Activated naive CD4-positive, alpha-beta T cell treated with anti-CD3 and anti-CD28 coated beads, Interleukin-2, amount 10 ng/mL, durations not matched to agents 7 days and 5 days (primary cell): ENCODE measurements at regions not wholly inside any gene's neighbourhood (a gene's known extent, or its start where the extent isn't known, plus 50 kb on each side); places are given as distances from the start of the nearest gene placed in this dataset.

ENCODE experiments used
- CTCF ChIA-PET: fragments of 350-600 bp; sonication (Branson Sonifier 250); formaldehyde crosslinking; loops from one replicate; lab custom pipeline; 2021; ENCODE audit warnings: antibody characterized with exemption; lab: Charles Lee
- DNase-seq: peaks from one replicate; pipeline ENCODE4 v3.0.0-alpha.2; 2020
- H3K27ac Mint-ChIP-seq: one replicate; pipeline ENCODE4 v1.8.0; 2021; ENCODE audit warnings: mild to moderate bottlenecking, moderate library complexity, mixed read lengths
- H3K27me3 Mint-ChIP-seq: one replicate; pipeline ENCODE4 v1.8.0; 2021; ENCODE audit warnings: mild to moderate bottlenecking, mixed read lengths
- H3K36me3 Mint-ChIP-seq: one replicate; pipeline ENCODE4 v1.8.0; 2021; ENCODE audit warnings: mixed read lengths
- H3K4me1 Mint-ChIP-seq: one replicate; pipeline ENCODE4 v1.8.0; 2021; ENCODE audit warnings: mixed read lengths
- H3K4me3 Mint-ChIP-seq: one replicate; pipeline ENCODE4 v1.8.0; 2021; ENCODE audit warnings: mild to moderate bottlenecking, moderate library complexity, mixed read lengths
- H3K9me3 Mint-ChIP-seq: one replicate; pipeline ENCODE4 v1.8.0; 2021; ENCODE audit warnings: mixed read lengths

DNA sequence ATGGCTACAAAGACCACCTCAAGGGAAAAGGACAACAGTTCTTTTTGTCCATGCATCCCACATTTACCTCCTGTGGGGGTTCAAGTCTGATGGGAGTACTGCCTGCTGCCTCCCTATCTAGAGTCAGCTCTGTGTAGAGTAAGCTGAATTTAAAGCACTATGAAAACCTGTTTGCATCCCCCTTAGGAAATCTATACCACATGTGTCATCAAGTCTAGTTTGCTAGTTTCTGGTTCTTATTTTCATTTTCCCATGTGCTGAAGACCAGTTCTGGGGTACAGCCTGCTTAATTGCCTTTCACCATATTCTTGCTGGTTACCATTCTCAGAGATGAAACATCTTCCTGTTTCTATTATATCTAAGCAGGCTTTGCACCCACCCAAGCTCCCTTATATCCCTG, 470.3 kb downstream of the MBD2 start:
- Mint-ChIP-seq H3K9me3 (no peaks in the 10 kb centered on the region), H3K4me1 (no peaks in the 10 kb centered on the region), H3K4me3 (no peak overlapping the region), H3K27ac (no peak overlapping the region), H3K36me3 (no peaks in the 10 kb centered on the region), H3K27me3 (no peaks in the 10 kb centered on the region)
- CTCF ChIA-PET: no interaction called here
- no peak for DNase-seq

DNA sequence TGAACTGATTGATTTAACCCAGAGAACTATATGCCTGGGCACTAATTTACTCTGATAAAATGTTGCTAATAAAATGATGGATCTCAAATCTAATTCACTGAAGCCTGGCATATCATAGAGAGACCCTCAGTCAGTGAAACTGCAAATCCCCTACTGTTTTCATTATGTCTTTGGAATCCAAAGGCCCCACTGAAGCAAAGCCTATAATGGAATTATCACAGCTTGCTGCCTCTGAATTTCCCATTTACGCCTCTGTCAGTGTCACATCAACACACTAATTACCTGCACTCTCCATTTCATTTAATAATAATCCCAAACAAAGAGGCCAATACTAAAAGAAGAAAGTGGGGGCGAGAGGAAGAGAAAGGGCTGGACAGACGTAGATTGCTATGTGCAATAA, 470.9 kb downstream of the MBD2 start:
- Mint-ChIP-seq H3K4me3 (no peak overlapping the region), H3K27me3 (no peaks in the 10 kb centered on the region), H3K4me1 (no peaks in the 10 kb centered on the region), H3K27ac (no peak overlapping the region), H3K36me3 (no peaks in the 10 kb centered on the region), H3K9me3 (no peaks in the 10 kb centered on the region)
- CTCF ChIA-PET: no interaction called here
- no peak for DNase-seq

DNA sequence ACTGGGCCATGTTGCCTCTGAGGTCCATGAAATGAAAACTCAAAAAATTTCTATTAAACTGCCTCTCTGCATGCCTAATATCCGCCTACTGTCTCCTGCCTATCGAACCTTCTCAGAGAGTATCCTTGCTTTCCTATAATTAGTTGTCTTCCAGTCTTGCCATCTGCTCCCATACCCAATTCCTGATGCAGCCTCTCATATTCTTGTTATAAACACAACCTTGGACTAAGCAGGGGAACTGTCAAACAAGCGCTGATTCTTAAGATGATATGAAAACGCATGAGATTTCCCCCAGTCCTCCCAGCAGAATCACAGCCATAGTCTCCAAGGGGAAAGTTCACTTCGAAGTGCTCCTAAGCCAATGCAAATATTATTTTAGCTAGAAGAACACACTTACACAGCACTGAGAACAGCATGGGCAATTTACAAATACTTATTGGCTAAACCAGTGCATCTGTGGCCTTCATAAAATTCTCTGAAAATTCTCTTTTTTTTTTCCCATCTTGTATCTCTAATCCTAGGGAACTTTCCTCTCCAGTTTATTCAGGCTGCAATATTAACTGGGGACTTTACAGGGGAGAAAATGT, 471.6 kb downstream of the MBD2 start:
- Mint-ChIP-seq H3K9me3 (no peaks in the 10 kb centered on the region), H3K4me3 (no peak overlapping the region), H3K36me3 (no peaks in the 10 kb centered on the region), H3K27ac (no peak overlapping the region), H3K4me1 (no peaks in the 10 kb centered on the region), H3K27me3 (no peaks in the 10 kb centered on the region)
- CTCF ChIA-PET: no interaction called here
- no peak for DNase-seq

DNA sequence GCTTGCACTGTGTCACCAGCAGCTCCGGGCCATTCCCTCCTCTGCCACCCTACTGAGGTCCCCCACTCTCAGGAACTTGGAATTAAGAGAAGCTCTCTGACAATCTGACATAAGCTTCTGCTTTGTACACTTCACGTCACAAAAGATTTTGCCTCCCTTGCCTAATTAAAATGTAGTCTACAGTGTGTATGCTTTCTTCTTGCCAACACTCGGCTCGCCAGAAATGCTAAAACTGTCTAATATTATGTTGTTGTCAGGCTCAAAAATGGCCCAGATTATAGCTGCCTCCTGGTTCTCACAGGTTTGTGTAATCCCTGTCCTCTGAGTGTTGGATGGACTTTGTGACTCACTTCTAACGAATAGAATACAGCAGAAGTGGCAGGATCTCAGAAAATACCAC, 474.7 kb downstream of the MBD2 start:
- Mint-ChIP-seq H3K27ac (no peak overlapping the region), H3K4me1 (no peaks in the 10 kb centered on the region), H3K4me3 (no peak overlapping the region), H3K9me3 (no peaks in the 10 kb centered on the region), H3K36me3 (no peaks in the 10 kb centered on the region), H3K27me3 (no peaks in the 10 kb centered on the region)
- DNase-seq: no peak
- CTCF ChIA-PET: no interaction called here

DNA sequence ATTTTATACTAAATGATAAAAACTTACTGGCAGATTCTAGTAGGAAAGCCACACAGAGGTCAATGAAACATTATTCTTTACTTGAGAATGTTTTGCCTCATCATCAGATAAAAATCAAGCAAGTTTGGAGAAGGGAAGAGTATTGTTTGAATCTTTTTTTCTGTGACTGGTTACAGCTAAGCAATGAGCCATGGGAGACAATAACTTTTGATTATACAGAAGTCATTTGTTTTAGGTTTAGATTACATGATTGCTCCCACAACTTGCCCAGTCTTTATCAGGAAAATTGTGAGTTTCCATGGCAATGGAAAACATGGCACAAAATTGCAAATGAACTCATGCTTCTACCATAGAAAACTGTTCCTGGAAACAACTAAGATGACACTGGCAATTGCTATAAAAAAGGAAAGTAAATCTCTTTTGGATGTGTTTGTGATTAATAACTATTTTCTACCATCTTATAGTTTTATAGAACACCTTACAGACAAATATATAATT, 476.8 kb downstream of the MBD2 start:
- no peak for DNase-seq
- no peak overlapping the region for H3K4me3 Mint-ChIP-seq
- no peaks in the 10 kb centered on the region for H3K9me3 Mint-ChIP-seq
- H3K27me3 Mint-ChIP-seq: no peaks in the 10 kb centered on the region
- CTCF ChIA-PET: no interaction called here
- no peaks in the 10 kb centered on the region for H3K36me3 Mint-ChIP-seq
- no peak overlapping the region for H3K27ac Mint-ChIP-seq
- no peaks in the 10 kb centered on the region for H3K4me1 Mint-ChIP-seq

DNA sequence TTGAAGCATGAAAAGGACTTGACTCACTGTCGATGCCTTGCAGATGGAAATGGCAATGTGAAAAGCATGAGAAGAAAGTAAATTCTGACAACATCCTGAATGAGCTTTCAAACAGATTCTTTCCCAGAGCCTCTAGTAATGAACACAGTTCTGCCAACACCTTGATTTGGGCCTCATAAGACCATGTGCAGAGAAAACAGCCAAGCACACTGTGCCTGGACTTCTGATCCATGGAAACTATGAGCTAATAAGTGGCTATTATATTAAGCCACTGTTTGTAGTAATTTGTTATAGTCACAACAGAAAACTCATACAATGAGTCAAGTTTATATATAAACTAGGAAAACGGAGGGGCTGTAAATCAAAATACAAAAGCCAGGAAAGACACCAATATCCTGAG, 477.3 kb downstream of the MBD2 start:
- H3K9me3 Mint-ChIP-seq: no peaks in the 10 kb centered on the region
- CTCF ChIA-PET: no interaction called here
- no peaks in the 10 kb centered on the region for H3K4me1 Mint-ChIP-seq
- no peak for DNase-seq
- no peaks in the 10 kb centered on the region for H3K36me3 Mint-ChIP-seq
- H3K27me3 Mint-ChIP-seq: no peaks in the 10 kb centered on the region
- H3K4me3 Mint-ChIP-seq: no peak overlapping the region
- no peak overlapping the region for H3K27ac Mint-ChIP-seq

DNA sequence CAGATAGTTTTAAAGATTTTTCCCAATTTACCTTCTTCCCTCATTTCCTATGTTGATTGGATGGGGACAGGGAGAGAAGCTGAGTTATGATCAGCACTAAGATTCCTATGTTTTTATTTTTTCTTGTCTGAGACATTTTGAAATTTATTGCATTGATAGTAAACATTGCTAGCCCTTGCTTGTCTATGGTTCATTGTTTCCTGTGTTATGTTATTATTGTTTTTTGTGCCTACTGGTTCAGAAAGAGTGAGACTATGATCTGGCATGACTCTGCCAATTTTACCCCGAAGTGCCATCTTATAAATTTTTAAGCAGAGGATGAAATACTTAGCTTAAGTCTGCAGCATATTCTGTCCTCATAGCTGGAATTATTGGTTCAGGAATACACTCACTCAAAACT, 478.5 kb downstream of the MBD2 start:
- Mint-ChIP-seq H3K9me3 (no peaks in the 10 kb centered on the region), H3K36me3 (no peaks in the 10 kb centered on the region), H3K27ac (no peak overlapping the region), H3K27me3 (no peaks in the 10 kb centered on the region), H3K4me1 (no peaks in the 10 kb centered on the region), H3K4me3 (no peak overlapping the region)
- DNase-seq: no peak
- CTCF ChIA-PET: no interaction called here

DNA sequence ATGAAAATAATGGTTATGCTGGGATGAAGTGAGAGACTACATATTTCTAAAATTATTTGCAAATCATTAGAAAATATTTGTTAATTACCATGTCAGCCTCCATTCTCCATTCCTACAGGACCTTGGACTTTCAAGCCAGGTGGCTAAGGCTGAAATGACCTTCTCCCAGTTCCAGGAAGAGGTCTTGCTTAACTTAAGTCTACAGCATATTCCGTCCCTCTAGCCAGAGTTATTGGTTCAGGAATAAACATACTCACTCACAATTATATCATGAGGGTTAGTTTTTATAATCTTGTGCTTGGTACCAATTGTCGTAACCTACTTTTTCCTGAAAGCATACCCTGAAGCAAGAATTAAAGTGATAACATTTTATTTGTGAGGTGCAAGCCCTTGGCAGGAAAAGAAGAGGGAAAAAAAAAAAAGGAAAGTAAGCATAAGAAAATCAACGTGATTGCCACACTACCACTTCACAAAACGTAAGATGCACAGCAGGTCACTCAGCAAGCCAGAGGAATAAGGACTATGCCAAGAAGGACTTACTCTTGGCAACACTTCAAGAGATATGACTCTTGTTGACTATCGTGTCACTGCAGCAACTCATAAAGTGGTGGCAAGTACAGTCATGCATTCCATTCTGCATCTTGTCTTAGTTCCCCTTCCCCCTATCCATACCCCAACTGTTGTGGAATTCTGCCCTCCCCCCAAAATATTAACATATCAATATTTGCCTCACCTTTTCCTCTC, 479.1 kb downstream of the MBD2 start:
- Mint-ChIP-seq H3K4me1 (no peaks in the 10 kb centered on the region), H3K36me3 (no peaks in the 10 kb centered on the region), H3K27me3 (no peaks in the 10 kb centered on the region), H3K4me3 (no peak overlapping the region), H3K9me3 (no peaks in the 10 kb centered on the region), H3K27ac (no peak overlapping the region)
- DNase-seq: no peak
- CTCF ChIA-PET: no interaction called here

DNA sequence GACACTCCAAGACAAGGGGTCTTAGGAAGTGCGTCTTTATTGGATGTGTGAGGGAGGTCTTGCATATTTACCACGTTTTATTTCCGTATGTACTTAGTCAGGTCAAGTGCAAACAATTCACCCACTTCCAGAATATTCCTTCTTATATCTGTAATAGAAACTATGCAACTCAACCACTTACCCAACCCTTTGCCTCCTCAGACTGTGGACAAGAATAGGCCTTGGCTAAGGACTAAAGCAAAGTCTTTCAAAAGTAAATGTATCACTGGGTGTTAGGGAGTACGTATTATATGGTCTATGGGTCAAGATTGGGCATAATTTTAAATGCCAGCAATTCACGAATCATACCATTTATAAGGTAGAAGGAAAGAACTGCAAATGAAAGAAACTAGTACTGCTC, 484.8 kb downstream of the MBD2 start:
- H3K36me3 Mint-ChIP-seq: no peaks in the 10 kb centered on the region

DNA sequence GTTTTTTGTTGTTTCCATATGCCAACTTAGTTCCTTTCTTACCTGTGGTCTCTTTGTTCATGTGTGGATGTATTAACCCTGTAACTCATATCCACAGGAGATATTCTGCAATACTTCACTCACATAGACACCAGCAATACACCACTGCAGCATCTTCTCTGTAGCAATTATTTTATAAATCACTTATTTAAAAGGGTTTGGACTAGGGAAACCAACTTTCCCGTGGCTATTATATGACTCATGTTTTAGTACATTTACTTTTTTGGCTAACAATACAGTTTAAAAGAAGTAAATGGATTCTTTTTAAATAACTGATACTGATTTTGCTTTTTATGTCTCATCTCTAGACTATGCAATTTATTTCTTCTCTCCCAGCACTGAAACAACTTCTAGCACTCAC, 488.9 kb downstream of the MBD2 start:
- Mint-ChIP-seq H3K27me3 (no peaks in the 10 kb centered on the region), H3K4me3 (no peak overlapping the region), H3K27ac (no peak overlapping the region), H3K4me1 (no peaks in the 10 kb centered on the region), H3K9me3 (peaks cover 6% of the 10 kb centered on the region), H3K36me3 (no peaks in the 10 kb centered on the region)
- CTCF ChIA-PET: no interaction called here
- no peak for DNase-seq

More for the DNA sequence above, 484.8 kb downstream of the MBD2 start:
- no peak overlapping the region for H3K4me3 Mint-ChIP-seq
- H3K27ac Mint-ChIP-seq: no peak overlapping the region
- peaks cover 6% of the 10 kb centered on the region for H3K9me3 Mint-ChIP-seq
- no peaks in the 10 kb centered on the region for H3K27me3 Mint-ChIP-seq
- no peaks in the 10 kb centered on the region for H3K4me1 Mint-ChIP-seq
- CTCF ChIA-PET: no interaction called here
- DNase-seq: no peak

DNA sequence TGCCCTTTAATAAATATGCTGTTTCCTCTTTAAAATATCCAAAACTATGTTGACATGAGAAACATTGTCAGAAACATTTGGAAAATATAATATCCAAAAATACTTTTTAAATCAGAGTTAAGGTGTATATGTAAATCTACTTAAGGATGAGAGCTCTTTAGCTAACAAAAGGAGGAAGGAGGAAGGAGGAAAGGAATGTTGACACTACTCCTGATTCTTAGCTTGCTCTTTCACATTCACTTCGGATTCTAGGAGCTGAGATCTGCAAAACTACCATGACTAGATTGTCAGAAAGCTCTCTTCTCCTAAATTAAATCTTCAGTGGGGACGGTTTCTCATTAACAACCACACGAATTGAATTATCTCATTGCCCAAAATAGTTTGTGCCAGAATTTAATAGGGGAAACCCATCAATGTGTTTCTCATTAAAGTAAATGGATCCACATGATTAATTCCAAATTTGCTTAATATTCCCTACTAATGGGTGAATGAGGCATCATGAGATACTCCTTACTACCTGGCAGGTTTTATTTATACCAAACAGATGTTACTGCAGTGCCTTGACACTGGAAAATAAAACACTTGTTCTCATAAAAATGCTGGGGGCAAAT, 509.1 kb downstream of the MBD2 start:
- CTCF ChIA-PET: no interaction called here
- H3K27ac Mint-ChIP-seq: no peak overlapping the region
- no peaks in the 10 kb centered on the region for H3K4me1 Mint-ChIP-seq
- DNase-seq: no peak
- H3K9me3 Mint-ChIP-seq: no peaks in the 10 kb centered on the region
- no peaks in the 10 kb centered on the region for H3K36me3 Mint-ChIP-seq
- H3K27me3 Mint-ChIP-seq: no peaks in the 10 kb centered on the region
- no peak overlapping the region for H3K4me3 Mint-ChIP-seq

DNA sequence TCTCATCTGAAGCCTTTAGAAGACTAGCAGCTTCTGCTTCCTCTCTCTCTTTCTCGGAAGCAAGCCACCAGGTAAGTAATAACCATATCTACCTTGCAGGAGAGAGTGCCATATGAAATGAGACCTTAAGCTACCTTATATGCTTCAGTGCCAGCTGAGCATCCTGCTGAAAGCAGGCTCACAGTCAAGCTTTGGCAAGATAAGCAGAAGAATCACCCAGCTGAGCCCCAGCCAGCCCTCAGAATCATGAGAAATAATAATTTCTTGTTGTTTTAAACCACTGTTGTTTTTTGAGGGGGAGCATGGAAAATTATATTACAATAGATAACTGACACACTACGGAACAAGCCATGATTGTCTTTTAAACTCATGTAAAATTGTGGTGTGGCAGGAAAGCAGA, 514.4 kb downstream of the MBD2 start:
- CTCF ChIA-PET: no interaction called here
- DNase-seq: no peak
- no peaks in the 10 kb centered on the region for H3K36me3 Mint-ChIP-seq
- no peaks in the 10 kb centered on the region for H3K27me3 Mint-ChIP-seq
- no peaks in the 10 kb centered on the region for H3K9me3 Mint-ChIP-seq
- no peak overlapping the region for H3K4me3 Mint-ChIP-seq
- H3K27ac Mint-ChIP-seq: no peak overlapping the region
- no peaks in the 10 kb centered on the region for H3K4me1 Mint-ChIP-seq

DNA sequence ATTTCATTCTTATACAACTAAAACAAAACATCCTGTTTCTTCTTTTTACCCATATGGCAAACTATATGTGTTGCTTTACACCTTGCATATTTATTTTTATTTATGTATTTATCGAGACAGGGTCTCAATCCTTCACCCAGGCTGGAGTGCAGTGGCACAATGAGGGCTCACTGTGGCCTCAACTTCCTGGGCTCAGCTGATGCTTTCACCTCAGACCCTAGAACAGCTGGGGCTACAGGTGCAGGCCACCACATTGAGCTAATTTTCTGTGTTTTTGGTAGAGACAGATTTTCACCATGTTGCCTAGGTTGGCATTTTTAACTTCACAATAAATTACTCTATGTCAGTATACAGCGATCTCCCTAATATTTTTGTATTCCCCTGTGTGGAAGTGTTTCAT, 522.0 kb downstream of the MBD2 start:
- Mint-ChIP-seq H3K4me3 (no peak overlapping the region), H3K27ac (no peak overlapping the region), H3K27me3 (no peaks in the 10 kb centered on the region), H3K9me3 (no peaks in the 10 kb centered on the region), H3K4me1 (no peaks in the 10 kb centered on the region), H3K36me3 (no peaks in the 10 kb centered on the region)
- CTCF ChIA-PET: interaction anchor here (1.7 kb wide), 1 partner anchor 10 kb away, joined by 5 read pairs; no protein-coding TSS in a partner anchor
- no peak for DNase-seq

DNA sequence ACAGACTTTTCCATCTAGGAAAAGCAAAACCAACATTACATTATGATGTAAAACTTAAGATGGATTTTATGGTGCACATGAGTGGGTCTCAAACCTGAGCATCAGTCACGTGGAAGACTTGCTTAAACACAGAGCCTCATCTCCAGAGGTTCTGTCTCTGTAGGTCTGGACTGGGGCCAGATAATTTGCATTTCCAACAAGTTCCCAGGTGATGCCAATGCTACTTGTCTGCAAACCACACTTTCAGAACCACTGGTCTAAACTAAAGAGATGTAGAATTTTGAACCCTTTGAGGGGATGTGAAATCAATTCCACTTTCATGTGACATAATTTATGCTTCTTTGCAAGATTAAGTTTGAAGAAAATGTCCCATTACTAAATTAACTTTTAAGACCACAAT, 522.8 kb downstream of the MBD2 start:
- Mint-ChIP-seq H3K36me3 (no peaks in the 10 kb centered on the region), H3K4me1 (no peaks in the 10 kb centered on the region), H3K27ac (no peak overlapping the region)

DNA sequence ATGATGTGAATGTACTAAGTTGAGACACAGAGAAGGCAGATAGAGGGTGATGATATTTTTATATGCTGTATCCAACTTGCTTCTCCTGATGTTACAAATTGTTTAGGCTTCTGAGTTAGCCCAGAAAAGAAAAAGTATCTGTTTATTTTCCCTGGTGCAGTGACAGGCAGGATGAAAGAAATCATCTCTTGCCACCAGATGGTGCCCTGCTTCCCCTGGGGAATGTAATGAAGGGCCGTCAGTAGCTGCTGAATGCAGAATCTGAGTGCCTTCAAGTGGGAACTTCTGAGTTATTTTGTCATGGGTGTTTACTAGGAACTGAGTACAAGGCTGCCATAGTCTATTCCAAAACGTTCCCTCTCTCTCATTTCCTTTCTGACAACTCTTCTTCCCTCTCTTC, 525.6 kb downstream of the MBD2 start:
- Mint-ChIP-seq H3K27me3 (no peaks in the 10 kb centered on the region), H3K36me3 (no peaks in the 10 kb centered on the region), H3K27ac (no peak overlapping the region), H3K9me3 (peaks cover 2% of the 10 kb centered on the region), H3K4me3 (no peak overlapping the region), H3K4me1 (no peaks in the 10 kb centered on the region)
- DNase-seq: peak; percentile 20
- CTCF ChIA-PET: interaction anchor here (0.6 kb wide), 1 partner anchor 429 kb away, joined by 3 read pairs; no protein-coding TSS in a partner anchor

More for the DNA sequence above, 522.8 kb downstream of the MBD2 start:
- Mint-ChIP-seq H3K9me3 (no peaks in the 10 kb centered on the region), H3K4me3 (no peak overlapping the region), H3K27me3 (no peaks in the 10 kb centered on the region)
- CTCF ChIA-PET: no interaction called here
- DNase-seq: no peak
